ENCODE measurements at regions not wholly inside any gene's neighbourhood (a gene's known extent, or its start where the extent isn't known, plus 50 kb on each side); places are given as distances from the start of the nearest gene placed in this dataset.
A peak's percentile ranks its signal among the peaks of the same experiment; 100 is the strongest.

GRCh38 chr11:71079795-71080194 is 172.6 kb downstream of the SHANK2 start:
- no peak for DNase-seq (ENCODE audit: low read depth in 1 of 2, low spot score in 1 of 2)
- Histone ChIP-seq H3K4me2 (no peak overlapping the region), H3K9me3 (peaks cover 4% of the 10 kb centered on the region; the same call in 1 of the 3 replicates), H3K4me1 (peaks cover 5% of the 10 kb centered on the region; the same call in 1 of the 3 replicates), H3K27ac (no peak overlapping the region), H3K4me3 (no peak overlapping the region)
- ATAC-seq: no peak
- TF ChIP-seq CBX2 (IDR thresholded peaks at IDR 0.05; ENCODE audit: borderline replicate concordance, low read depth): no peak
- TF ChIP-seq FOXS1 (CRISPR knock-in tag; IDR thresholded peaks at IDR 0.05): no peak
- TF ChIP-seq MAZ (IDR thresholded peaks at IDR 0.05; ENCODE audit: borderline replicate concordance, low read depth, low read length): no peak
- TF ChIP-seq SMC3 (IDR thresholded peaks at IDR 0.05): no peak
- TF ChIP-seq RCOR1 (IDR thresholded peaks at IDR 0.05; ENCODE audit: low read depth, low read length): no peak
- TF ChIP-seq FOSL2 (IDR thresholded peaks at IDR 0.05): no peak
- no peak for TF ChIP-seq FOSL2 (CRISPR knock-in tag; IDR thresholded peaks at IDR 0.05)
- no peak for TF ChIP-seq ZSCAN20 (CRISPR knock-in tag; IDR thresholded peaks at IDR 0.05)
- TF ChIP-seq JUN (IDR thresholded peaks at IDR 0.05): no peak
- no peak for TF ChIP-seq TP53 (CRISPR knock-in tag; IDR thresholded peaks at IDR 0.05)
- TF ChIP-seq HMGXB4 (CRISPR knock-in tag; IDR thresholded peaks at IDR 0.05; ENCODE audit: borderline replicate concordance): no peak
- TF ChIP-seq ESRRA (IDR thresholded peaks at IDR 0.05; ENCODE audit: borderline replicate concordance, low read length): no peak
- TF ChIP-seq HEYL (CRISPR knock-in tag; IDR thresholded peaks at IDR 0.05): no peak
- TF ChIP-seq MYC (IDR thresholded peaks at IDR 0.05; ENCODE audit: borderline replicate concordance, low read length): no peak
- no peak for TF ChIP-seq PHF8 (IDR thresholded peaks at IDR 0.05; ENCODE audit: borderline replicate concordance, low read depth)
- no peak for TF ChIP-seq CEBPB (IDR thresholded peaks at IDR 0.05)
- CTCF ChIA-PET: interaction anchor here (0.6 to 1.1 kb wide), 6 partner anchors 10 to 617 kb away, joined by 3 to 4 read pairs (median 3); no protein-coding TSS in a partner anchor
- POLR2A ChIA-PET: no interaction called here
- 93% methylated on average over 3 of the region's 3 CpGs for WGBS (ENCODE audit: missing lambda C conversion rate)
- FAIRE-seq: no peak

GRCh38 chr11:71078482-71078881 is 173.9 kb downstream of the SHANK2 start:
- Histone ChIP-seq H3K4me1 (peaks cover 5% of the 10 kb centered on the region; the same call in 1 of the 3 replicates), H3K27ac (no peak overlapping the region), H3K4me3 (no peak overlapping the region), H3K9me3 (peaks cover 4% of the 10 kb centered on the region; the same call in 1 of the 3 replicates), H3K4me2 (no peak overlapping the region)
- ChIA-PET POLR2A (no interaction called here), CTCF (no interaction called here)
- ATAC-seq (no peak), DNase-seq (ENCODE audit: low read depth in 1 of 2, low spot score in 1 of 2) (peak in 1 of 2 experiments; percentile 38), FAIRE-seq (no peak)
- TF ChIP-seq CTCF (IDR thresholded peaks at IDR 0.05) (no peak), EHMT2 (IDR thresholded peaks at IDR 0.05; ENCODE audit: low read depth) (no peak), SMC3 (IDR thresholded peaks at IDR 0.05) (no peak), RNF2 (IDR thresholded peaks at IDR 0.05; ENCODE audit: borderline replicate concordance, low read depth) (no peak)
- 89% methylated on average over 6 of the region's 6 CpGs for whole genome bisulfite sequencing (ENCODE audit: missing lambda C conversion rate)

- ChIA-PET POLR2A (no interaction called here), CTCF (interaction anchor here (0.6 to 2.1 kb wide), 7 partner anchors 11 to 610 kb away, joined by 3 to 5 read pairs (median 3); no protein-coding TSS in a partner anchor)
- Histone ChIP-seq H3K4me1 (peaks cover 5% of the 10 kb centered on the region; the same call in 1 of the 3 replicates), H3K4me3 (no peak overlapping the region), H3K27ac (no peak overlapping the region), H3K9me3 (peaks cover 4% of the 10 kb centered on the region; the same call in 1 of the 3 replicates), H3K4me2 (no peak overlapping the region)
- DNase-seq (ENCODE audit: low read depth in 1 of 2, low spot score in 1 of 2) (no peak), ATAC-seq (no peak), FAIRE-seq (no peak)
- 71% methylated on average over 7 of the region's 7 CpGs for WGBS (ENCODE audit: missing lambda C conversion rate)
- TF ChIP-seq KDM5A (IDR thresholded peaks at IDR 0.05) (no peak), CEBPB (IDR thresholded peaks at IDR 0.05) (no peak), ESRRA (IDR thresholded peaks at IDR 0.05; ENCODE audit: borderline replicate concordance, low read length) (no peak), POLR2A (IDR thresholded peaks at IDR 0.05; ENCODE audit: low read length) (no peak), HDAC2 (IDR thresholded peaks at IDR 0.05) (no peak), KDM1A (IDR thresholded peaks at IDR 0.05; ENCODE audit: low read depth) (no peak), ZFP36 (IDR thresholded peaks at IDR 0.05; ENCODE audit: borderline replicate concordance, partially characterized antibody) (no peak), TFCP2L1 (CRISPR knock-in tag; IDR thresholded peaks at IDR 0.05) (no peak), USF2 (IDR thresholded peaks at IDR 0.05) (no peak), FOSL2 (IDR thresholded peaks at IDR 0.05) (no peak), FOSL2 (CRISPR knock-in tag; IDR thresholded peaks at IDR 0.05) (no peak), ZNF302 (CRISPR knock-in tag; IDR thresholded peaks at IDR 0.05) (no peak), NPAS2 (CRISPR knock-in tag; IDR thresholded peaks at IDR 0.05; ENCODE audit: borderline replicate concordance) (no peak), GATA3 (IDR thresholded peaks at IDR 0.05; ENCODE audit: borderline replicate concordance) (no peak), MYC (IDR thresholded peaks at IDR 0.05; ENCODE audit: borderline replicate concordance, low read length) (no peak), RAD21 (conservative IDR thresholded peaks at IDR 0.05 in 1 of 2, IDR thresholded peaks at IDR 0.05 in 1 of 2) (no peak), ZSCAN20 (CRISPR knock-in tag; IDR thresholded peaks at IDR 0.05) (no peak), JUN (IDR thresholded peaks at IDR 0.05) (no peak)
Measured at GRCh38 chr11:71076525-71077304, 175.7 kb downstream of the SHANK2 start.

Measured in A549 (cell line).